ENCODE measurements at regions not wholly inside any gene's neighbourhood (a gene's known extent, or its start where the extent isn't known, plus 50 kb on each side); places are given as distances from the start of the nearest gene placed in this dataset.
A peak's percentile ranks its signal among the peaks of the same experiment; 100 is the strongest.

- Histone ChIP-seq H3K79me2 (ENCODE audit: control insufficient read depth in 1 of 2, insufficient read depth in 2 of 2, low read length in 2 of 2) (no peaks in the 10 kb centered on the region), H2BK12ac (ENCODE audit: low read depth, low read length) (no peak overlapping the region), H2BK20ac (ENCODE audit: low read length) (no peak overlapping the region), H3K56ac (replicated peaks; ENCODE audit: insufficient read length, low read depth, low read length) (no peak overlapping the region), H2BK15ac (ENCODE audit: low read length) (no peak overlapping the region), H3K27ac (ENCODE audit: low read depth, low read length) (no peak overlapping the region), H3K36me3 (ENCODE audit: control insufficient read depth in 2 of 4, insufficient read depth in 4 of 4, low read length in 3 of 4) (no peaks in the 10 kb centered on the region), H4K20me1 (replicated peaks in 1 of 2; ENCODE audit: control insufficient read depth in 1 of 2, insufficient read depth in 2 of 2, low read length in 2 of 2) (no peaks in the 10 kb centered on the region), H3K23me2 (ENCODE audit: low read depth, low read length) (no peaks in the 10 kb centered on the region), H2AK5ac (ENCODE audit: low read depth, low read length) (no peak overlapping the region), H3K18ac (ENCODE audit: extremely low read depth, low read length) (no peak overlapping the region), H3K14ac (ENCODE audit: insufficient read length) (no peak overlapping the region), H2BK5ac (ENCODE audit: low read depth, low read length) (no peak overlapping the region), H3K9ac (replicated peaks in 1 of 4; ENCODE audit: extremely low read depth in 1 of 4, low read depth in 3 of 4, low read length in 3 of 4) (no peak overlapping the region), H3K4me2 (ENCODE audit: insufficient read depth in 1 of 2, low read depth in 2 of 2, low read length in 2 of 2) (no peak overlapping the region), H2BK120ac (replicated peaks; ENCODE audit: low read depth, low read length) (no peak overlapping the region), H3K9me3 (ENCODE audit: insufficient read depth in 2 of 2, low read depth in 1 of 2, low read length in 1 of 2) (no peaks in the 10 kb centered on the region), H3K23ac (ENCODE audit: insufficient read length) (no peak overlapping the region), H3K79me1 (ENCODE audit: low read depth, low read length) (no peaks in the 10 kb centered on the region), H3K4ac (replicated peaks; ENCODE audit: insufficient read length, low read depth, low read length) (no peak overlapping the region), H3K4me1 (replicated peaks in 1 of 4; ENCODE audit: control insufficient read depth in 3 of 4, insufficient read depth in 4 of 4, low read length in 3 of 4) (no peaks in the 10 kb centered on the region), H3K4me3 (ENCODE audit: extremely low read depth in 1 of 4, insufficient read depth in 2 of 4, low read depth in 3 of 4, low read length in 4 of 4) (no peak overlapping the region), H4K5ac (ENCODE audit: insufficient read length, low read depth, low read length) (no peak overlapping the region), H2AFZ (ENCODE audit: low read length) (no peak overlapping the region), H4K91ac (replicated peaks; ENCODE audit: insufficient read length, low read length) (no peak overlapping the region), H4K8ac (ENCODE audit: extremely low read depth, insufficient read depth, low read length) (no peak overlapping the region), H3K27me3 (replicated peaks in 1 of 4; ENCODE audit: control insufficient read depth in 3 of 4, extremely low read depth in 1 of 4, insufficient read depth in 3 of 4, low read length in 3 of 4) (no peaks in the 10 kb centered on the region)
- CTCF ChIA-PET (ENCODE audit: partially characterized antibody), result interaction anchor here (1.1 kb wide), 1 partner anchor 10 kb away, joined by 3 read pairs; no protein-coding TSS in a partner anchor
- FAIRE-seq (no peak), DNase-seq (ENCODE audit: low read depth in 1 of 2, low spot score in 2 of 2) (no peak)
- no peak for TF ChIP-seq BACH1 (IDR thresholded peaks at IDR 0.05; ENCODE audit: low read length)
- TF ChIP-seq CEBPB (IDR thresholded peaks at IDR 0.05; ENCODE audit: low read depth, low read length), result peak; percentile 41; the same call in 1 of the 2 replicates
- POLR2A ChIA-PET (ENCODE audit: partially characterized antibody), result no interaction called here
Observed at GRCh38 chr4:60590116-60590515, 610.0 kb upstream of the ADGRL3 start.
